ENCODE measurements at regions not wholly inside any gene's neighbourhood (a gene's known extent, or its start where the extent isn't known, plus 50 kb on each side); places are given as distances from the start of the nearest gene placed in this dataset.

- Histone ChIP-seq H3K9ac (ENCODE audit: control insufficient read depth, extremely low read depth, insufficient read depth, low read length) (no peak overlapping the region), H3K4me3 (ENCODE audit: control insufficient read depth in 2 of 3, extremely low read depth in 1 of 3, insufficient read depth in 2 of 3, low read depth in 1 of 3, low read length in 3 of 3) (no peak overlapping the region), H3K27ac (ENCODE audit: control insufficient read depth, insufficient read depth, low read length) (no peak overlapping the region), H3K4me1 (ENCODE audit: control insufficient read depth, extremely low read depth, insufficient read depth, low read length) (no peaks in the 10 kb centered on the region), H3K9me3 (ENCODE audit: control insufficient read depth, low read depth, low read length) (no peaks in the 10 kb centered on the region), H3K79me2 (ENCODE audit: control insufficient read depth, insufficient read depth, low read length) (no peaks in the 10 kb centered on the region), H3K4me2 (ENCODE audit: control insufficient read depth, extremely low read depth, insufficient read depth, low read depth, low read length) (no peak overlapping the region), H3K9me1 (ENCODE audit: control insufficient read depth, extremely low read depth, insufficient read depth, low read length) (no peaks in the 10 kb centered on the region), H4K20me1 (ENCODE audit: control insufficient read depth, extremely low read depth, insufficient read depth, low read length) (no peaks in the 10 kb centered on the region), H2AFZ (ENCODE audit: control insufficient read depth, low read length) (no peak overlapping the region), H3K27me3 (ENCODE audit: control insufficient read depth, extremely low read depth, insufficient read depth, low read length) (no peaks in the 10 kb centered on the region), H3K36me3 (ENCODE audit: control insufficient read depth in 2 of 2, extremely low read depth in 1 of 2, insufficient read depth in 2 of 2, low read length in 2 of 2) (no peaks in the 10 kb centered on the region)
- no peak for DNase-seq (ENCODE audit: low read depth, low spot score)
- TF ChIP-seq EZH2 (IDR thresholded peaks at IDR 0.05; ENCODE audit: low read length), result no peak
- TF ChIP-seq, protein P1, sequence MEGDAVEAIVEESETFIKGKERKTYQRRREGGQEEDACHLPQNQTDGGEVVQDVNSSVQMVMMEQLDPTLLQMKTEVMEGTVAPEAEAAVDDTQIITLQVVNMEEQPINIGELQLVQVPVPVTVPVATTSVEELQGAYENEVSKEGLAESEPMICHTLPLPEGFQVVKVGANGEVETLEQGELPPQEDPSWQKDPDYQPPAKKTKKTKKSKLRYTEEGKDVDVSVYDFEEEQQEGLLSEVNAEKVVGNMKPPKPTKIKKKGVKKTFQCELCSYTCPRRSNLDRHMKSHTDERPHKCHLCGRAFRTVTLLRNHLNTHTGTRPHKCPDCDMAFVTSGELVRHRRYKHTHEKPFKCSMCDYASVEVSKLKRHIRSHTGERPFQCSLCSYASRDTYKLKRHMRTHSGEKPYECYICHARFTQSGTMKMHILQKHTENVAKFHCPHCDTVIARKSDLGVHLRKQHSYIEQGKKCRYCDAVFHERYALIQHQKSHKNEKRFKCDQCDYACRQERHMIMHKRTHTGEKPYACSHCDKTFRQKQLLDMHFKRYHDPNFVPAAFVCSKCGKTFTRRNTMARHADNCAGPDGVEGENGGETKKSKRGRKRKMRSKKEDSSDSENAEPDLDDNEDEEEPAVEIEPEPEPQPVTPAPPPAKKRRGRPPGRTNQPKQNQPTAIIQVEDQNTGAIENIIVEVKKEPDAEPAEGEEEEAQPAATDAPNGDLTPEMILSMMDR (optimal IDR thresholded peaks at IDR 0.05 in 1 of 3, IDR thresholded peaks at IDR 0.05 in 1 of 3, conservative IDR thresholded peaks at IDR 0.05 in 1 of 3; ENCODE audit: extremely low read depth in 1 of 3, insufficient read depth in 2 of 3, low read length in 3 of 3), result no peak
- dilution Hi-C loops (cut with MboI; ENCODE audit: extremely low pct_ligation_motif_present, low sequenced_read_pairs), result no loop called here
- no peak for FAIRE-seq
Measured at GRCh38 chr5:67680099-67680498, 483.5 kb upstream of the CD180 start.

DNA sequence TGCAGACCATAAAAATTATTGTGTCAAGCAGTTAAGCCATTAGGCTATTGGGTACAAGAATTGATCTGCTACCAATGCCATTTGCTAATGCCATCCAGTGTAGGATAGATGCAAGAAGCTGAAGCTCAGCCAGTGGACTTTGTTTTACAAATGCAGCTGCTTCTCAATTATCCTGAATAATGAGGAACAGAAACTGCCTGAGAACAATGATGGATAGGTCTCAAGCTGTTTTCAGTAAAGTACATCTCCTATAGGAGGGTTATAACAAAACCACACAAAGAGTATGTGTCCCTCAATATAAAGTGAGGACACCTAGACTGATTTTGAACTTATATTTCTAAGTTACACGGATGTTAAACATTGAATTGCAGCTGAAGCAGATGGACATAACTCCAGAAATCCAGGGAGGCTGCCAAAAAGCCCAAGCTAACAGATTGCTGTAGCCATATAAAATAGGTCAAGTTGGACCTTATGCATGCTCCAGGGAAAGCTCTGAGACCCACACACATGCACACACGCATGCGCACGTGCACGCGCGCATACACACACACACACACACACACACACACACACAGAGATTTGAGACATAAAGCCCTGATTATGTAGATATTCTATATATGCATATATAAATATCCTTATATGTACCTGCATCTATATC is 482.7 kb upstream of the CD180 start:
- Histone ChIP-seq H3K79me2 (ENCODE audit: control insufficient read depth, insufficient read depth, low read length) (no peaks in the 10 kb centered on the region), H3K27ac (ENCODE audit: control insufficient read depth, insufficient read depth, low read length) (no peak overlapping the region), H3K9me3 (ENCODE audit: control insufficient read depth, low read depth, low read length) (no peaks in the 10 kb centered on the region), H3K4me2 (ENCODE audit: control insufficient read depth, extremely low read depth, insufficient read depth, low read depth, low read length) (no peak overlapping the region), H3K36me3 (ENCODE audit: control insufficient read depth in 2 of 2, extremely low read depth in 1 of 2, insufficient read depth in 2 of 2, low read length in 2 of 2) (no peaks in the 10 kb centered on the region), H3K9me1 (ENCODE audit: control insufficient read depth, extremely low read depth, insufficient read depth, low read length) (no peaks in the 10 kb centered on the region), H4K20me1 (ENCODE audit: control insufficient read depth, extremely low read depth, insufficient read depth, low read length) (no peaks in the 10 kb centered on the region), H3K9ac (ENCODE audit: control insufficient read depth, extremely low read depth, insufficient read depth, low read length) (no peak overlapping the region), H3K27me3 (ENCODE audit: control insufficient read depth, extremely low read depth, insufficient read depth, low read length) (no peaks in the 10 kb centered on the region), H2AFZ (ENCODE audit: control insufficient read depth, low read length) (no peak overlapping the region), H3K4me1 (ENCODE audit: control insufficient read depth, extremely low read depth, insufficient read depth, low read length) (no peaks in the 10 kb centered on the region), H3K4me3 (ENCODE audit: control insufficient read depth in 2 of 3, extremely low read depth in 1 of 3, insufficient read depth in 2 of 3, low read depth in 1 of 3, low read length in 3 of 3) (no peak overlapping the region)
- DNase-seq (ENCODE audit: low read depth, low spot score), result no peak
- TF ChIP-seq EZH2 (IDR thresholded peaks at IDR 0.05; ENCODE audit: low read length), result no peak
- TF ChIP-seq, protein P1 (optimal IDR thresholded peaks at IDR 0.05 in 1 of 3, IDR thresholded peaks at IDR 0.05 in 1 of 3, conservative IDR thresholded peaks at IDR 0.05 in 1 of 3; ENCODE audit: extremely low read depth in 1 of 3, insufficient read depth in 2 of 3, low read length in 3 of 3), result no peak
- FAIRE-seq, result no peak
- dilution Hi-C loops (cut with MboI; ENCODE audit: extremely low pct_ligation_motif_present, low sequenced_read_pairs), result no loop called here
